Transverse colon (tissue), 4 donors: ENCODE measurements at regions not wholly inside any gene's neighbourhood (a gene's known extent, or its start where the extent isn't known, plus 50 kb on each side); places are given as distances from the start of the nearest gene placed in this dataset.

Experiments used
- DNase-seq: peaks from one replicate; pipeline ENCODE4 v3.0.0-alpha.2; 2019
- H3K27ac ChIP-seq, 4 donors: fragments of 200-600 bp; sonication (generic); 2 replicates each; pipeline ENCODE4 v1.5.1; 2016 to 2018; ENCODE audit warnings: inconsistent platforms in 4 of 4
- H3K27me3 ChIP-seq: fragments of 200-600 bp; sonication (generic); 2 replicates; pipeline ENCODE4 v1.5.1; 2017; ENCODE audit warnings: inconsistent platforms
- H3K36me3 ChIP-seq, 4 donors: fragments of 200-600 bp; sonication (generic); 2 replicates each; pipeline ENCODE4 v1.5.1; 2017 to 2019; ENCODE audit warnings: inconsistent platforms in 4 of 4
- H3K4me1 ChIP-seq, 4 donors: fragments of 200-600 bp; sonication (generic); 2 replicates each; pipeline ENCODE4 v1.5.1; 2017 to 2020; ENCODE audit warnings: inconsistent platforms in 4 of 4
- H3K4me3 ChIP-seq, 4 donors: fragments of 200-600 bp; sonication (generic); 1 replicate in 1 of 4; 2 replicates in 3 of 4; pipeline versions ENCODE4 v1.5.1 to v1.6.1; 2017 to 2019; ENCODE audit warnings: inconsistent platforms in 4 of 4
- H3K9me3 ChIP-seq, 2 donors: fragments of 200-600 bp; sonication (generic); 2 replicates each; pipeline ENCODE4 v1.5.1; 2017 to 2019; ENCODE audit warnings: inconsistent platforms in 2 of 2
- CTCF ChIP-seq, 5 experiments: fragments of 200-600 bp in 3 of 5; fragments of 450-650 bp in 2 of 5; sonication (generic) in 3 of 5; IDR thresholded peaks; 1 replicate in 2 of 5; 2 replicates in 3 of 5; pipeline ENCODE4 v1.5.1; 2016 to 2017; ENCODE audit warnings: antibody characterized with exemption in 5 of 5, inconsistent platforms in 3 of 5, mild to moderate bottlenecking in 2 of 5, moderate library complexity in 1 of 5
- EP300 ChIP-seq: sonication (generic); formaldehyde crosslinking; IDR thresholded peaks from one replicate; pipeline ENCODE4 v1.6.1; 2017; ENCODE audit warnings: antibody characterized with exemption, low read depth
- POLR2A ChIP-seq: fragments of 450-650 bp; IDR thresholded peaks from one replicate; pipeline ENCODE4 v1.6.1; 2016; ENCODE audit warnings: antibody characterized with exemption, mild to moderate bottlenecking, moderate library complexity
- POLR2AphosphoS5 ChIP-seq, 3 donors: sonication (generic); formaldehyde crosslinking; IDR thresholded peaks; one replicate each; pipeline ENCODE4 v1.6.1; 2016; ENCODE audit warnings: antibody characterized with exemption in 3 of 3
- WGBS, 2 donors: methylation state at CpG; one replicate each; pipeline ENCODE4 v1.1.5; 2018; ENCODE audit warnings: low coverage in 1 of 2; 5-methylcytosine and 5-hydroxymethylcytosine counted together
- in situ Hi-C, 4 donors: fragments of 200-750 bp; cut with MboI; loops; one replicate each; pipeline versions ENCODE4 v1.15.0 to v1.15.1; 2017; ENCODE audit warnings: low sequenced_read_pairs in 3 of 4, low pct_ligation_motif_present in 1 of 4, low pct_unique_long_range_greater_than_20kb in 1 of 4
- intact Hi-C: fragments of 100-400 bp; cut with DNase I; formaldehyde crosslinking; loops from one replicate; pipeline ENCODE4 v1.15.1; 2023; ENCODE audit warnings: low total_unique reads

GRCh38 chr11:127133061-127133460, 132.5 kb upstream of the KIRREL3 start:
- DNase-seq: no peak
- H3K27me3 ChIP-seq: no peaks in the 10 kb centered on the region
- intact Hi-C loops: no loop called here
- no peaks in the 10 kb centered on the region for H3K4me1 ChIP-seq
- H3K4me3 ChIP-seq: no peak overlapping the region
- in situ Hi-C loops: no loop called here
- no peaks in the 10 kb centered on the region for H3K36me3 ChIP-seq
- H3K27ac ChIP-seq: no peak overlapping the region
- no peaks in the 10 kb centered on the region for H3K9me3 ChIP-seq
- 51 to 55% methylated on average over 6 of the region's 6 CpGs for WGBS, 2 donors
- TF ChIP-seq POLR2AphosphoS5 (IDR thresholded peaks at IDR 0.05) (no peak), CTCF (IDR thresholded peaks at IDR 0.05) (no peak), EP300 (no peak), POLR2A (no peak)

GRCh38 chr11:127130321-127130720, 129.8 kb upstream of the KIRREL3 start:
- Histone ChIP-seq H3K27me3 (no peaks in the 10 kb centered on the region), H3K4me3 (no peak overlapping the region), H3K36me3 (no peaks in the 10 kb centered on the region), H3K27ac (no peak overlapping the region), H3K9me3 (no peaks in the 10 kb centered on the region), H3K4me1 (no peaks in the 10 kb centered on the region)
- intact Hi-C loops (no loop called here), in situ Hi-C loops (no loop called here)
- 60 to 69% methylated on average over 1 of the region's 1 CpG for WGBS, 2 donors
- TF ChIP-seq CTCF (IDR thresholded peaks at IDR 0.05) (no peak), EP300 (no peak), POLR2A (no peak), POLR2AphosphoS5 (IDR thresholded peaks at IDR 0.05) (no peak)
- no peak for DNase-seq

GRCh38 chr11:127126986-127127385, 126.4 kb upstream of the KIRREL3 start:
- no peaks in the 10 kb centered on the region for H3K9me3 ChIP-seq
- WGBS, 2 donors: 30 to 50% methylated on average over 2 to 3 of the region's 3 CpGs
- no peaks in the 10 kb centered on the region for H3K36me3 ChIP-seq
- H3K4me3 ChIP-seq: no peak overlapping the region
- in situ Hi-C loops: no loop called here
- intact Hi-C loops: no loop called here
- no peak for DNase-seq
- H3K4me1 ChIP-seq: no peaks in the 10 kb centered on the region
- no peak overlapping the region for H3K27ac ChIP-seq
- no peaks in the 10 kb centered on the region for H3K27me3 ChIP-seq
- TF ChIP-seq CTCF (IDR thresholded peaks at IDR 0.05): no peak
- no peak for TF ChIP-seq EP300
- TF ChIP-seq POLR2A: no peak
- no peak for TF ChIP-seq POLR2AphosphoS5 (IDR thresholded peaks at IDR 0.05)

GRCh38 chr11:127119356-127119755, 118.8 kb upstream of the KIRREL3 start:
- TF ChIP-seq POLR2AphosphoS5 (IDR thresholded peaks at IDR 0.05) (no peak), POLR2A (no peak), CTCF (IDR thresholded peaks at IDR 0.05) (no peak), EP300 (no peak)
- Histone ChIP-seq H3K36me3 (no peaks in the 10 kb centered on the region), H3K27me3 (no peaks in the 10 kb centered on the region), H3K4me1 (no peaks in the 10 kb centered on the region), H3K4me3 (no peak overlapping the region), H3K27ac (no peak overlapping the region), H3K9me3 (no peaks in the 10 kb centered on the region)
- intact Hi-C loops: no loop called here
- WGBS, 2 donors: 59 to 66% methylated on average over 5 of the region's 5 CpGs
- in situ Hi-C loops: no loop called here
- DNase-seq: no peak
